SU-DHL-6 (cell line): ENCODE measurements at regions not wholly inside any gene's neighbourhood (a gene's known extent, or its start where the extent isn't known, plus 50 kb on each side); places are given as distances from the start of the nearest gene placed in this dataset.

Experiments used
- H2AFZ ChIP-seq: fragments of 200-600 bp; sonication (generic); 2 replicates; pipeline ENCODE4 v1.6.1; 2014; ENCODE audit warnings: low read depth, mild to moderate bottlenecking, moderate library complexity, mixed read lengths, antibody characterized with exemption, low read length; ENCODE audit not compliant: severe bottlenecking
- H3F3A ChIP-seq: fragments of 200-600 bp; shearing (Covaris generic); 2 replicates; pipeline ENCODE4 v1.6.0; 2016; ENCODE audit warnings: antibody characterized with exemption, mild to moderate bottlenecking; ENCODE audit not compliant: insufficient read depth
- H3K27ac ChIP-seq: fragments of 200-600 bp; sonication (generic); 2 replicates; pipeline ENCODE4 v1.5.1; 2016; ENCODE audit warnings: low read depth, mild to moderate bottlenecking, low read length, moderate library complexity, mixed read lengths
- H3K27me3 ChIP-seq: fragments of 200-600 bp; sonication (generic), shearing (Covaris generic); 2 replicates; pipeline ENCODE4 v1.6.0; 2014; ENCODE audit warnings: mild to moderate bottlenecking, low read length
- H3K36me3 ChIP-seq: fragments of 200-600 bp; sonication (generic); 2 replicates; pipeline ENCODE4 v1.6.1; 2014; ENCODE audit warnings: mild to moderate bottlenecking, low read length, mixed read lengths
- H3K4me2 ChIP-seq: fragments of 300-600, 200-600 bp; shearing (Covaris generic), sonication (generic); 2 replicates; pipeline ENCODE4 v1.6.0; 2014; ENCODE audit warnings: low read length, low read depth, mild to moderate bottlenecking; ENCODE audit not compliant: poor library complexity, severe bottlenecking
- H3K4me3 ChIP-seq: fragments of 200-600 bp; sonication (generic); 2 replicates; pipeline ENCODE4 v1.5.1; 2014; ENCODE audit warnings: antibody characterized with exemption, low read length, mild to moderate bottlenecking, mixed read lengths; ENCODE audit not compliant: insufficient read depth, poor library complexity, severe bottlenecking
- H3K79me2 ChIP-seq: fragments of 200-600 bp; sonication (generic); 2 replicates; pipeline ENCODE4 v1.6.1; 2014; ENCODE audit warnings: mild to moderate bottlenecking, low read length, moderate library complexity; ENCODE audit not compliant: insufficient read depth
- H3K9ac ChIP-seq: fragments of 200-600 bp; sonication (generic); 2 replicates; pipeline ENCODE4 v1.7.0; 2014; ENCODE audit warnings: mild to moderate bottlenecking, low read length
- H3K9me2 ChIP-seq: fragments of 200-600 bp; sonication (generic); replicated peaks from 2 replicates; pipeline ENCODE4 v1.6.1; 2014; ENCODE audit warnings: low read length; ENCODE audit not compliant: insufficient read depth
- H3K9me3 ChIP-seq: fragments of 200-600 bp; sonication (generic); 2 replicates; pipeline ENCODE4 v1.6.1; 2014; ENCODE audit warnings: low read length, mixed read lengths; ENCODE audit not compliant: insufficient read depth
- H4K20me1 ChIP-seq: fragments of 200-600 bp; sonication (generic); 2 replicates; pipeline ENCODE4 v1.6.1; 2014; ENCODE audit warnings: low read depth, mild to moderate bottlenecking, antibody characterized with exemption, low read length, moderate library complexity, mixed read lengths
- CTCF ChIP-seq: fragments of 200-600 bp; sonication (generic); IDR thresholded peaks from one replicate; pipeline ENCODE4 v1.5.1; 2017; ENCODE audit warnings: antibody characterized with exemption, mild to moderate bottlenecking, low read length, moderate library complexity; ENCODE audit not compliant: insufficient read depth, poor library complexity, severe bottlenecking
- EZH2phosphoT487 ChIP-seq: fragments of 200-600 bp; sonication (generic), shearing (Covaris generic); conservative IDR thresholded peaks from 2 replicates; pipeline ENCODE4 v1.6.1; 2018; ENCODE audit warnings: mild to moderate bottlenecking, antibody characterized with exemption, low read length, moderate library complexity, mixed read lengths

- Histone ChIP-seq H3K9me3 (no peaks in the 10 kb centered on the region), H2AFZ (no peak overlapping the region), H3K4me3 (no peak overlapping the region), H3K36me3 (no peaks in the 10 kb centered on the region), H3K27me3 (peaks cover 5% of the 10 kb centered on the region; the same call in 1 of the 2 replicates), H3K9me2 (no peaks in the 10 kb centered on the region), H3K4me2 (no peak overlapping the region), H3K79me2 (no peaks in the 10 kb centered on the region), H3K9ac (no peak overlapping the region), H3F3A (no peaks in the 10 kb centered on the region), H3K27ac (no peak overlapping the region), H4K20me1 (no peaks in the 10 kb centered on the region)
- TF ChIP-seq EZH2phosphoT487: no peak
- TF ChIP-seq CTCF: no peak
These were observed 137.0 kb downstream of the MRPS30 start for GRCh38 chr5:44945743-44946142.

- no peak for TF ChIP-seq EZH2phosphoT487
- Histone ChIP-seq H3K79me2 (no peaks in the 10 kb centered on the region), H3K27ac (no peak overlapping the region), H3K4me2 (no peak overlapping the region), H3K9me3 (no peaks in the 10 kb centered on the region), H3K36me3 (no peaks in the 10 kb centered on the region), H3K9ac (no peak overlapping the region), H3K4me3 (no peak overlapping the region), H3K9me2 (no peaks in the 10 kb centered on the region), H4K20me1 (no peaks in the 10 kb centered on the region), H3K27me3 (peaks cover 5% of the 10 kb centered on the region; the same call in 1 of the 2 replicates), H2AFZ (no peak overlapping the region), H3F3A (no peaks in the 10 kb centered on the region)
These were observed 140.9 kb downstream of the MRPS30 start for GRCh38 chr5:44949687-44950086.

- no peak overlapping the region for H3K9ac ChIP-seq
- H4K20me1 ChIP-seq: no peaks in the 10 kb centered on the region
- H3F3A ChIP-seq: no peaks in the 10 kb centered on the region
- 0 out of 2 replicates have a peak, but pooled peaks cover 2% of the 10 kb centered on the region for H3K27me3 ChIP-seq
- no peaks in the 10 kb centered on the region for H3K9me3 ChIP-seq
- TF ChIP-seq EZH2phosphoT487 (no peak), CTCF (no peak)
- no peak overlapping the region for H3K4me3 ChIP-seq
- no peaks in the 10 kb centered on the region for H3K9me2 ChIP-seq
- no peak overlapping the region for H3K4me2 ChIP-seq
- H2AFZ ChIP-seq: no peak overlapping the region
- no peak overlapping the region for H3K27ac ChIP-seq
- no peaks in the 10 kb centered on the region for H3K36me3 ChIP-seq
- H3K79me2 ChIP-seq: no peaks in the 10 kb centered on the region
These were observed 142.6 kb downstream of the MRPS30 start for GRCh38 chr5:44951371-44951770.

GRCh38 chr5:44952376-44952775, 143.6 kb downstream of the MRPS30 start:
- Histone ChIP-seq H3K9ac (no peak overlapping the region), H3K36me3 (no peaks in the 10 kb centered on the region), H3K4me3 (no peak overlapping the region), H3K9me3 (no peaks in the 10 kb centered on the region), H3K27me3 (0 out of 2 replicates have a peak, but pooled peaks cover 2% of the 10 kb centered on the region), H3K79me2 (no peaks in the 10 kb centered on the region), H2AFZ (no peak overlapping the region), H4K20me1 (no peaks in the 10 kb centered on the region), H3K4me2 (no peak overlapping the region), H3K27ac (no peak overlapping the region), H3F3A (no peaks in the 10 kb centered on the region), H3K9me2 (no peaks in the 10 kb centered on the region)
- TF ChIP-seq CTCF (peak; percentile 67), EZH2phosphoT487 (no peak)
